IPS-11a (cell line): ENCODE measurements at regions not wholly inside any gene's neighbourhood (a gene's known extent, or its start where the extent isn't known, plus 50 kb on each side); places are given as distances from the start of the nearest gene placed in this dataset.

Experiments
- H3K4me3 ChIP-seq: one replicate; pipeline ENCODE4 v1.5.1; 2013; ENCODE audit warnings: low read depth, low read length, control low read depth

GRCh38 chr9:71590362-71590761 lies 178.0 kb downstream of the CEMIP2 start:
- H3K4me3 ChIP-seq, result no peak overlapping the region

GRCh38 chr9:71589612-71590011 lies 178.7 kb downstream of the CEMIP2 start:
- no peak overlapping the region for H3K4me3 ChIP-seq

- H3K4me3 ChIP-seq, result no peak overlapping the region
Measured at GRCh38 chr9:71587576-71588362, 180.5 kb downstream of the CEMIP2 start.

GRCh38 chr9:71583792-71584191 lies 184.5 kb downstream of the CEMIP2 start:
- no peak overlapping the region for H3K4me3 ChIP-seq

DNA sequence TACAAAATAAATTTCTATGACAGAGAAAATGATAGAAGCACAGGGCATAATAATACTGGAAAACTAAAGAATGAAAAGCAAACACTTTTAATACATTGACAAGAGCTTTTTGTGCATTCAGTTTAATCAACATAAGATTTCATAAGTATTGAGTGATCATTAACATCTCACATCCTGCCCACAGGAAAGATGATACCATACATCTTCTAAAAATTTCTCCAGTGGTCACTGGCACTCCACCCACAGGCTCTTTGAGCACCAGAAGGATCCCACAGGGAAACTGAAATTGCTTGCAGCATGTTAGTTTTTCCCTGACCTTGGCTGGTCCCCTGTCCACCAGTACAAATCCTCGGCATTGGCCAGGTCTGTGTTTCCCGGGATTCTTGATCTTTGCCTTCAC lies 186.0 kb downstream of the CEMIP2 start:
- no peak overlapping the region for H3K4me3 ChIP-seq

DNA sequence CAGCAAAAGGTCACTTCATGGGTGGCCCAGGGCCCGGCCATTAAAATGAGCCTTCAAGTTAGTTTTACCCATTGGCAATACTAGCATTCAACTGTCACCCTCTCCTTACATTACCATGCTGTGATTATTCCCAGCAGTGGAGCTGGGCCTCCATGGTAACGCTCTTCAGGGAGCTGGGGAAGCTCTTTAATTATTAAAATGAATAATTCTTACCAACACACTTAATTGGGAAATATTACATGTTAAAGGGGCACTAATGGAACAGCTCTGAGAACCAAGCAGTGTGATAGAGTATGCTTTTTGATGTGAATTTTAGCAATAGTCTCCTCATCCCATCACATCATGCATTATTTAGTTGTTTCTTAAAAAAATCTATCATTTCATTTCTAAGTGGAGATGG lies 187.2 kb downstream of the CEMIP2 start:
- no peak overlapping the region for H3K4me3 ChIP-seq

GRCh38 chr9:71571186-71571585 lies 197.1 kb downstream of the CEMIP2 start:
- H3K4me3 ChIP-seq, result no peak overlapping the region

- H3K4me3 ChIP-seq, result no peak overlapping the region
Measured at GRCh38 chr9:71567890-71568289, 200.4 kb downstream of the CEMIP2 start.

- H3K4me3 ChIP-seq, result no peak overlapping the region
Measured at GRCh38 chr9:71562140-71562539, 206.2 kb downstream of the CEMIP2 start.

DNA sequence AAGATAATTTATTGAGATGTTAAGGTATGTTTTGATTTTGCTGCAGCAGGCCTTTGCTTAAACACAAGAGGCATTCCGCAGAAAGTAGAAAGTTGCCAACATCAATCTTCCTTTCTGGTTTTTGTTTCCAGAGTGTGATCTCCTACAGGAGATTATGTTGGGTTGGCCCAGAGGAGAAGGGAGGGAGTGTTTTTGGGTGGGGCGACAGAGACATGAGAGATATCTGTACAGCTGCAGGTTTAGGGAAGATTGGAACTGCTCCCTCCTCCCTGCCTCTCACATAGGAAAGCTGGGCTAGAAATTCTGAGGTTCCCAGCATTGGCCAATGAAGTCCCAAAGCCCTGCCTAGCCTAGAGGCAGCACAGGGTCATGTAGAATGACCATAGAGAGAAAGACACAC lies 211.0 kb downstream of the CEMIP2 start:
- H3K4me3 ChIP-seq, result no peak overlapping the region

GRCh38 chr9:71552480-71552879 lies 215.8 kb downstream of the CEMIP2 start:
- H3K4me3 ChIP-seq, result no peak overlapping the region

- H3K4me3 ChIP-seq, result no peak overlapping the region
Measured at GRCh38 chr9:71549023-71549422, 219.3 kb downstream of the CEMIP2 start.

DNA sequence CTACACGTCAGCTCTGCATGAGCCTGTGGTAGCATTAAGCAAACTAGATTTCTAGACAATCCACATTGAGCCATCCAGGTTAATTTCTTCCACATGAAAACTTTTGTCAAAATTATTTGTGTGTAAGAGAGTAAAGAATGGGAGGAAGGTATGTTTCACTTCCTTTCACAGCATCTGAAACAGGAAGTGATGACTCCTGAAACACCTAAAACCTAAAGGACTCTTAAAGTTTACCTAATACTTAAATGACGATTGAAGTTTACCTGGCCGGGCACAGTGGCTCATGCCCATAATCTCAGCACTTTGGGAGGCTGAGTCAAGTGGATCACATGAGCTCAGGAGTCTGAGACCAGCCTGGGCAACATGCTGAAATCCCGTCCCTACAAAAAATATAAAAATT lies 223.8 kb downstream of the CEMIP2 start:
- no peak overlapping the region for H3K4me3 ChIP-seq

- H3K4me3 ChIP-seq, result no peak overlapping the region
Measured at GRCh38 chr9:71541436-71541835, 226.9 kb downstream of the CEMIP2 start.

GRCh38 chr9:71524996-71525580 lies 243.2 kb downstream of the CEMIP2 start:
- no peak overlapping the region for H3K4me3 ChIP-seq

DNA sequence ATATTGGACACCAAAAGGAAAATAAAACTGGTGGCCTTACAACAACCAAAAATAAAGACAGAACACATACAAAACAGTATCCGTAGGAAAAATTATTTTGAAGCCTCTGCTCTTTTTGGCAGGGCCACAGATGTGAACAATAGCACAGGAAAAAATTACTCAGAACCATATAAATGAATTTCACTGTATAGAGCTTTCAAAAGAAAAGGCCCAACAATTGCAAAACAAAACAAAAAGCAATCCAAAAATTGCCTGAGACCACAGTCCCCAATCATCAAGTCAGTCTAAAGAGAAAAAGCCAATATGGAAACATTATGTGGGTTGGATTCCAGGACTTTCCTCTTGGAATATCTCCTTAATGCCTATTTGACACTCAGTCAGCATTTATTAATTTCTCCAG lies 243.8 kb downstream of the CEMIP2 start:
- no peak overlapping the region for H3K4me3 ChIP-seq

GRCh38 chr9:71521132-71521531 lies 247.2 kb downstream of the CEMIP2 start:
- H3K4me3 ChIP-seq, result no peak overlapping the region

DNA sequence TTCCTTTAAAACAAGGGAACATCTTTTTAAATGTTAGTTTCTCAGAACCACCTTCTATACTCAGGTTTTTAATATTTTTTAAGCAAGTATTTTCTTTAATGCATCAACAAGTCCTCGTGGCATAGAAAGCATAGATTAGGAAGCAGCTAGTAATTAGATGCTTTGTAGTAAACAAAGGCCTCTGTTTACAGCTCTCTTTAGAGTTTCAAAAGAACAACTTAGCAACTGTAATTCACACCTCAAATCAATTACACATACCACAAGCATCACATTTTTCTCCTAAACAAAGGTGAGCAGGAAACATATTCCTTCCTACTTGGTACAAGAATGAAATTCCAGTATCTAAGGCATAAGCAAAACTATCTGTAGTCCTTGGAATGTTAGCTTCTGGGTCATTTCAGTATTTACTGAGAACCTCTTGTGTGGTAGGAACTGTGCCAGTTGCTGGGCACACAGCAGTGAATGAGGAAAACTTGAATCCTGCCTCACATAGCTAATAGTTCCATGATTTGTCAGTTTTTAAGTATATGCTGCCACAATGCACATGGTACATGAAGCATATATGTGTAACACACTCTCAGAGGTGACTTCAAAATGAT lies 249.1 kb downstream of the CEMIP2 start:
- no peak overlapping the region for H3K4me3 ChIP-seq

DNA sequence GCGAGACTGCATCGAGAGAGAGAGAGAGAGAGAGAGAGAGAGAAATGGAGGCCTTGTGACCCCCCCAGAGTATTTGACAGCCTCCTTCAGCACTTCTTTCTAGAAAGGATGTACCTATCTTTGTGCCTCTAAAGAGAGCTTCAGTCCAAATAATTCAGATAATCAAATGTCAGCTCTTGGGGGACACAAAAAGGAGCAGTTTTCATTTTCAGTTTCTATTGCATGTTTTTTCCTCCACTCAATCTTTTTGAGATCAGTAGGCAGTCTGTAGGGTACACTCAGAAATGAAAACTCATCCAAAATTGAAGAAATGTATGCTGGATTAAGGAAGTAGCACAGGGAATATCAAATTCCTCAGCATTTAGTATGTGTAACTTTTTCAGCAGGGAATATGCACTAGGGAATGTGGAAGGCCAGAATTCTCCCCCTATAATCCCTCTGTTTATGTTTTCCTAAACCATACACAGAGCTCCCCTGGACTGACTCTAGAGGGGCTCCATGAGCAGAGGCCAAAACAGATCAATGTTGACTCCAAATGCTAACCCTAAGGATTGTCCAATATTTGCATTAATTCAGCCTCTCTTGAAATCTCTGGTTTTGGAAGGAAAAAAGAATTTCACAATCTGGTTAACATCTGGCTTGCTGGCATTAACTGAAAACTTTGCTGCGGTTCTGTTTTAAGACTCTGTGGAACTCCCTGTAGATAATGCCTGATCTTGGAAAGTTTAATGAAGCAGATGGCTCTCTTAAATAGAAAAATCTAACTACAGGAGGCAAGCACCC lies 250.1 kb downstream of the CEMIP2 start:
- no peak overlapping the region for H3K4me3 ChIP-seq

DNA sequence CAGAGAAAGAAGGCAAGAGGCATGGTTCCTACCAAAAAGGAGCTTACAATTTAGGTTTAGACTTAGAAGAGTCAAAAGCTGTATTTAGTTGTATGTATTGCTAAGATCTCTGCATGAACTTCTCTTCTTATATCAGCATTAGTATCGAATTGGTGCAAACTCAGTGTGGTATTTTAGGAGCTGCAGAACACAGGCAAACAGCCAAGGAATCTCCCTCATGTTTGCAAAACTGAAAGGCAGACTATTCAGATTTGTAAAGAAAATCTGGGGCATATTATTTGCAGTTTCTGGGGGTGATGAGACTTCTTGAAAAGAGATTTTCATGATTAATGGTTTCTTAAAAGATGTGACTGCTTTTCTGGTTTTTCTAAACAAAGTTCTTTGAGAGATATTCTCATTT lies 252.7 kb downstream of the CEMIP2 start:
- no peak overlapping the region for H3K4me3 ChIP-seq

DNA sequence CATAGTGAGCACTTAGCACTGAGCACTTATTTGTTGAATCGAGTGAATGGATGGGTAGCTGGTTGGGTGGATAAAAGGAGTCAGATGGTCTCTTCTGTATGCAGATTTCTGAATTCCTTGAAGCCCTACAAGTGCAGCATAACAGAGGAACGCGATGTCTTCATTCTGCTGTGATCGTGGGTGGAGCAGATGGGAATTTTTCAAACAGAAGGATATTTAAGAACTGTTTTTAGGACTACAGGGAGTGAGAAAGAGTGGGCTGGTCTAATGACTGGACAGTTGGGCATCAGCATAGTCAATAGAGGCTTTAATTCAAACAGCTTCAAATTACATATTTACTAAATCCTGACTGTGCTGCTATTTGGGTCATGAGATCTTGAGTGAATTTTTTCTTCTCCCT lies 253.2 kb downstream of the CEMIP2 start:
- H3K4me3 ChIP-seq, result no peak overlapping the region
